B cell (primary cell): ENCODE measurements at regions not wholly inside any gene's neighbourhood (a gene's known extent, or its start where the extent isn't known, plus 50 kb on each side); places are given as distances from the start of the nearest gene placed in this dataset.

Experiments
- ATAC-seq: fragments of 200-7000 bp; cut with Tn5 transposase; one replicate; pipeline ENCODE4 v1.10.0; 2021; ENCODE audit warnings: low read depth, mild to moderate bottlenecking, moderate number of reproducible peaks, moderate library complexity
- CTCF ChIA-PET: fragments of 350-600 bp; sonication (Branson Sonifier 250); formaldehyde crosslinking; loops from one replicate; lab custom pipeline; 2021; ENCODE audit warnings: antibody characterized with exemption, inconsistent platforms; lab: Charles Lee
- POLR2A ChIA-PET: fragments of 350-600 bp; sonication (Branson Sonifier 250); formaldehyde crosslinking; loops from one replicate; lab custom pipeline; 2021; ENCODE audit warnings: antibody characterized with exemption; lab: Charles Lee
- DNase-seq: peaks from one replicate; pipeline ENCODE4 v3.0.0; 2013
- H2AFZ ChIP-seq: 2 replicates; pipeline ENCODE4 v1.6.1; 2012; ENCODE audit warnings: mild to moderate bottlenecking, low read depth, low read length; ENCODE audit not compliant: insufficient read depth, poor library complexity, severe bottlenecking
- H3K27ac ChIP-seq, 2 donors: 1 replicate in 1 of 2; 2 replicates in 1 of 2; pipeline ENCODE4 v1.5.1; 2012 to 2013; ENCODE audit warnings: low read length in 2 of 2, mild to moderate bottlenecking in 2 of 2, moderate library complexity in 1 of 2
- H3K27me3 ChIP-seq, 4 experiments: fragments of 200-600 bp in 1 of 4; sonication (generic) in 1 of 4; replicated peaks in 1 of 4; 1 replicate in 2 of 4; 2 replicates in 2 of 4; pipeline versions ENCODE4 v1.6.1 to v1.7.0; 2013 to 2016; ENCODE audit warnings: low read length in 3 of 4, mild to moderate bottlenecking in 2 of 4, mixed read lengths in 1 of 4, moderate library complexity in 1 of 4; ENCODE audit not compliant: insufficient read depth in 4 of 4, control insufficient read depth in 3 of 4; ENCODE audit errors: control extremely low read depth in 1 of 4
- H3K36me3 ChIP-seq, 2 experiments: replicated peaks in 1 of 2; 1 replicate in 1 of 2; 2 replicates in 1 of 2; pipeline versions ENCODE4 v1.6.1 to v1.7.1; 2013; ENCODE audit warnings: low read length in 1 of 2; ENCODE audit not compliant: insufficient read depth in 2 of 2, control insufficient read depth in 1 of 2; ENCODE audit errors: control extremely low read depth in 1 of 2, extremely low read depth in 1 of 2
- H3K4me1 ChIP-seq, 2 donors: fragments of 200-600 bp in 1 of 2; sonication (generic) in 1 of 2; 1 replicate in 1 of 2; 2 replicates in 1 of 2; pipeline versions ENCODE4 v1.5.1 to v1.6.1; 2013 to 2017; ENCODE audit warnings: low read length in 2 of 2; ENCODE audit not compliant: control insufficient read depth in 2 of 2, insufficient read depth in 2 of 2
- H3K4me2 ChIP-seq: replicated peaks from 2 replicates; pipeline ENCODE3; 2012; ENCODE audit warnings: mild to moderate bottlenecking, low read depth, low read length; ENCODE audit not compliant: poor library complexity, severe bottlenecking
- H3K4me3 ChIP-seq, 5 experiments: fragments of 200-600 bp in 1 of 5; sonication (generic) in 1 of 5; 1 replicate in 3 of 5; 2 replicates in 2 of 5; pipeline versions ENCODE4 v1.5.1 to v1.7.0; 2011 to 2016; ENCODE audit warnings: low read length in 4 of 5, mild to moderate bottlenecking in 4 of 5, low read depth in 2 of 5, control low read depth in 1 of 5, moderate library complexity in 1 of 5; ENCODE audit not compliant: insufficient read depth in 1 of 5; ENCODE audit errors: control extremely low read depth in 1 of 5, extremely low read depth in 1 of 5
- H3K79me2 ChIP-seq: fragments of 200-600 bp; sonication (generic); one replicate; pipeline ENCODE4 v1.6.0; 2016; ENCODE audit warnings: low read length; ENCODE audit not compliant: control insufficient read depth, insufficient read depth
- H3K9ac ChIP-seq: fragments of 200-600 bp; sonication (generic); 2 replicates; pipeline ENCODE4 v1.6.1; 2017; ENCODE audit warnings: mild to moderate bottlenecking, low read length, moderate library complexity
- H3K9me3 ChIP-seq, 3 donors: one replicate each; pipeline versions ENCODE4 v1.6.1 to v1.7.1; 2013; ENCODE audit warnings: low read length in 2 of 3; ENCODE audit not compliant: control insufficient read depth in 2 of 3, insufficient read depth in 1 of 3; ENCODE audit errors: control extremely low read depth in 1 of 3
- H4K20me1 ChIP-seq: 2 replicates; pipeline ENCODE4 v1.6.0; 2012; ENCODE audit warnings: mild to moderate bottlenecking, low read length; ENCODE audit not compliant: insufficient read depth, control insufficient read depth, poor library complexity, severe bottlenecking
- H3K27ac Mint-ChIP-seq: one replicate; pipeline ENCODE4 v1.8.0; 2021; ENCODE audit warnings: mixed read lengths
- H3K27me3 Mint-ChIP-seq: one replicate; pipeline ENCODE4 v1.8.0; 2021; ENCODE audit warnings: mixed read lengths
- H3K4me1 Mint-ChIP-seq: one replicate; pipeline ENCODE4 v1.8.0; 2021; ENCODE audit warnings: mixed read lengths
- H3K4me3 Mint-ChIP-seq: one replicate; pipeline ENCODE4 v1.8.0; 2021; ENCODE audit warnings: mixed read lengths
- H3K9me3 Mint-ChIP-seq: one replicate; pipeline ENCODE4 v1.8.0; 2022; ENCODE audit warnings: mixed read lengths; ENCODE audit not compliant: insufficient read depth
- EZH2 ChIP-seq: IDR thresholded peaks from 2 replicates; pipeline ENCODE4 v1.6.1; 2012; ENCODE audit warnings: borderline replicate concordance, low read depth, mild to moderate bottlenecking, moderate library complexity, low read length; ENCODE audit not compliant: insufficient read depth, poor library complexity, severe bottlenecking
- WGBS: methylation state at CpG from one replicate; pipeline ENCODE4 v1.1.5; 2013; ENCODE audit warnings: missing lambda C conversion rate; ENCODE audit not compliant: insufficient coverage; 5-methylcytosine and 5-hydroxymethylcytosine counted together
- intact Hi-C: fragments of 100-400 bp; cut with micrococcal nuclease; formaldehyde crosslinking; loops from one replicate; pipeline ENCODE4 v1.10.0; 2022
- TF ChIP-seq, protein P1 (sequence below): fragments of 200-600 bp; IDR thresholded peaks from one replicate; pipeline ENCODE4 v1.8.0; 2022; ENCODE audit warnings: antibody characterized with exemption, mild to moderate bottlenecking

DNA sequence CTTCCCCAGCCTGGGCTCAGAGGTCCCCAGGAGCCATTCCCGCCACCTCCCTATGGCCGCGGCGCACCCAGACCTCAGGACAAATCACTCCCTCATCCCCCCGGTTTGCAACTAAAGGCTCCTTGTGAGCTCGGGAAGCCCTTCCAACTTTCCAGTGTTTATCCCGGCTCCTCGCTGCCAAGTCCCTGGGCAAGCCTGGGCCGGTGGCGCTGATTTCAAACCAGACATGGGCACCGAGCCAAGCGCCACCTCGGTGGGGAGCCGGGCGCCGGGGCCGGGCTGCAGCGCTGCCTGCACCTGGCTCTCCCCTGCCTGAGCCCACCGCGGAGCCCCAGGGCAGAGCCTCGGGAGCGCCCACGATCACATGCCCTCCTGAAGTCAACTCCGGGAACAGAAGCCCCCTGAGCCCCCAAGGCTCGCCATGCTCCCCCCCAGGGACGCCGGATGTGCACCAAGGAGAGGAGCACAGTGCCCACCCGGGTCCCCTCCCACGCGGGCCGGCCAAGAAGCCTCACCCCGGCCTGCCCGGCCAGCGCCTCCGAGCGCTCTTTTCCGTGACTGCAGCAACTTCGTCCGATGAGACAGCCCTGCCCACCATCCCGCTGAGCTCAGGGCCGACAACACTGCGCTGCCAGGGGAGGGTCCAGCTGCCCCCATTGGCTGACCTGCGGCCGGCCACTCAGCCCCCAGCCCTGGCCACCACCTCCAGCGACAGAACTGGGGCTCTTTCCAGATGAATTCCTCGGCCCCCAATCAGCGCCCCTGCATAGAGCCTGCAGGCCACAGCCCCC is 50.0 kb downstream of the NCOR2 start:
- Mint-ChIP-seq H3K9me3 (peaks cover 2% of the 10 kb centered on the region), H3K4me1 (peaks cover 29% of the 10 kb centered on the region), H3K27ac (no peak overlapping the region), H3K27me3 (no peaks in the 10 kb centered on the region), H3K4me3 (no peak overlapping the region)
- no peak for DNase-seq
- ChIA-PET CTCF (no interaction called here), POLR2A (no interaction called here)
- WGBS = 38% methylated on average over 47 of the region's 47 CpGs
- Histone ChIP-seq H2AFZ (no peak overlapping the region), H4K20me1 (peaks cover 98% of the 10 kb centered on the region), H3K27me3 (no peaks in the 10 kb centered on the region), H3K4me1 (peaks cover 13 to 15% of the 10 kb centered on the region in 2 donors), H3K4me3 (no peak overlapping the region), H3K9ac (no peak overlapping the region), H3K36me3 (peaks cover 0 to 9% of the 10 kb centered on the region in 2 experiments), H3K4me2 (no peak overlapping the region), H3K9me3 (peaks cover 0 to 4% (median 0%) of the 10 kb centered on the region in 3 donors), H3K79me2 (peaks cover 93% of the 10 kb centered on the region), H3K27ac (no peak overlapping the region)
- ATAC-seq = no peak
- no peak for TF ChIP-seq EZH2
- TF ChIP-seq, protein P1, sequence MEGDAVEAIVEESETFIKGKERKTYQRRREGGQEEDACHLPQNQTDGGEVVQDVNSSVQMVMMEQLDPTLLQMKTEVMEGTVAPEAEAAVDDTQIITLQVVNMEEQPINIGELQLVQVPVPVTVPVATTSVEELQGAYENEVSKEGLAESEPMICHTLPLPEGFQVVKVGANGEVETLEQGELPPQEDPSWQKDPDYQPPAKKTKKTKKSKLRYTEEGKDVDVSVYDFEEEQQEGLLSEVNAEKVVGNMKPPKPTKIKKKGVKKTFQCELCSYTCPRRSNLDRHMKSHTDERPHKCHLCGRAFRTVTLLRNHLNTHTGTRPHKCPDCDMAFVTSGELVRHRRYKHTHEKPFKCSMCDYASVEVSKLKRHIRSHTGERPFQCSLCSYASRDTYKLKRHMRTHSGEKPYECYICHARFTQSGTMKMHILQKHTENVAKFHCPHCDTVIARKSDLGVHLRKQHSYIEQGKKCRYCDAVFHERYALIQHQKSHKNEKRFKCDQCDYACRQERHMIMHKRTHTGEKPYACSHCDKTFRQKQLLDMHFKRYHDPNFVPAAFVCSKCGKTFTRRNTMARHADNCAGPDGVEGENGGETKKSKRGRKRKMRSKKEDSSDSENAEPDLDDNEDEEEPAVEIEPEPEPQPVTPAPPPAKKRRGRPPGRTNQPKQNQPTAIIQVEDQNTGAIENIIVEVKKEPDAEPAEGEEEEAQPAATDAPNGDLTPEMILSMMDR = no peak
- intact Hi-C loops = no loop called here

DNA sequence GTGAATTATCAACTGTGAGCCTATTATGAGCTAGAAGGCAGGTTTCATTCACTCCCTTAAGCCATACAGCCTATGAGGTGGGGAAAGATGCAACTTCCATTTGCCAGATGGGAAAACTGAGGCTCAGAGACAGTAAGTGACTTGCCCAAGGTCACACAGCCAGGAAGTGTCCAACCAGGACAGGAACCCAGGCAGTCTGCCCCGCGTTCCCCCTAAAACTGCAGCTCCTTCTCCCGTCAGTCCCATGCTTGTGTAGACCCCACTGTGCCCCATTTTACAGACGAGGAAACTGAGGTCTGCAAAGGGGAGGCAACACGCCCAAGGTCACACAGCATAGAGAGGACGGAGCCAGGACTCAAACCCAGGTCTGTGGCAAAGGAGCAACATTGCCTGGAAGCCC is 50.6 kb downstream of the NCOR2 start:
- H3K27ac Mint-ChIP-seq = no peak overlapping the region

More for the DNA sequence above, 50.6 kb downstream of the NCOR2 start:
- H3K27me3 ChIP-seq = no peaks in the 10 kb centered on the region
- H3K36me3 ChIP-seq = peaks cover 0 to 4% of the 10 kb centered on the region in 2 experiments
- Mint-ChIP-seq H3K9me3 (peaks cover 2% of the 10 kb centered on the region), H3K27me3 (no peaks in the 10 kb centered on the region), H3K4me3 (no peak overlapping the region), H3K4me1 (peaks cover 26% of the 10 kb centered on the region)
- peaks cover 13 to 15% of the 10 kb centered on the region in 2 donors for H3K4me1 ChIP-seq
- TF ChIP-seq, protein P1 = no peak
- TF ChIP-seq EZH2 = no peak
- CTCF ChIA-PET = no interaction called here
- H3K4me3 ChIP-seq = no peak overlapping the region
- DNase-seq (no peak), ATAC-seq (no peak)
- H2AFZ ChIP-seq = no peak overlapping the region
- 98% methylated on average over 6 of the region's 6 CpGs for WGBS
- POLR2A ChIA-PET = no interaction called here
- peaks cover 0 to 4% (median 0%) of the 10 kb centered on the region in 3 donors for H3K9me3 ChIP-seq
- peaks cover 98% of the 10 kb centered on the region for H4K20me1 ChIP-seq
- no peak overlapping the region for H3K9ac ChIP-seq
- H3K4me2 ChIP-seq = no peak overlapping the region
- intact Hi-C loops = no loop called here
- H3K27ac ChIP-seq = no peak overlapping the region
- peaks cover 96% of the 10 kb centered on the region for H3K79me2 ChIP-seq
